ENCODE measurements at regions not wholly inside any gene's neighbourhood (a gene's known extent, or its start where the extent isn't known, plus 50 kb on each side); places are given as distances from the start of the nearest gene placed in this dataset.

DNA sequence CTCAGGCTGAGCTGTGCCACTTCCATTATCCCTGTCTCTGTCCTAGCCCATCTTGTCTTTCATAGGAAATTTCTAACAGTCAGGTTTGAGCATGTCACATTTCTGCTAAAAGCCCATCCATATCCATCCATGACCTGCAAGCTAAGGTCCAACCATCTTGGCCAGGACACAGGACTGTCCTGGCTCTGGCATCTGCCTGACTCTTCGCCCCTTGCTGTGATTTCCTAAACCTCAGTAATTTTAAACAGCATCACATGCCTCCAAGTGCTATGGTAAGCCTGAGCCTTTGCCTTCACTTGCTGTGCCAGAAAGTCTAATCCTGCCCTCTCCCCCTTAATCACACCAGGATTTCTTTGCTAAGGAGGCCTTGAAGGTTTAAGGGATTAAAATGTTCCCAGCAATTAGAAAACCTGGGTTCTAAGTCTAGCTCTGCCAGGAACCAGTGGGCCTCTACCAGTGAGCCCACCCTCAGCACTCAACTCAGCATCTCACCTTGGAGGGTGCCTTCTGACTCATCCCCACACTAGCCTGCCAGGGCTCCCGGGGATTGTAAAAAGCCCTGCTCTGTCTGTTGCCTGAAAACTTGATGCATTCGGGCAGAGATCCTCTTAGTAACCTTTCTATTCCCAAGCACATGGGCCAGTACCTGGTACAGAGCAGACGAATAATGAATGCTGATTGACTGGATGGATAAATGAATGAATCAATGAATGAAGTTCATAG lies 411.0 kb downstream of the LRATD1 start:
- H3K27ac Mint-ChIP-seq: no peak overlapping the region
- H3K4me3 Mint-ChIP-seq: no peak overlapping the region
- peaks cover 20% of the 10 kb centered on the region for H3K27me3 Mint-ChIP-seq
- no peak for ATAC-seq
- H3K9me3 Mint-ChIP-seq: no peaks in the 10 kb centered on the region
- no peak for DNase-seq
- peaks cover 6% of the 10 kb centered on the region for H3K4me1 Mint-ChIP-seq

DNA sequence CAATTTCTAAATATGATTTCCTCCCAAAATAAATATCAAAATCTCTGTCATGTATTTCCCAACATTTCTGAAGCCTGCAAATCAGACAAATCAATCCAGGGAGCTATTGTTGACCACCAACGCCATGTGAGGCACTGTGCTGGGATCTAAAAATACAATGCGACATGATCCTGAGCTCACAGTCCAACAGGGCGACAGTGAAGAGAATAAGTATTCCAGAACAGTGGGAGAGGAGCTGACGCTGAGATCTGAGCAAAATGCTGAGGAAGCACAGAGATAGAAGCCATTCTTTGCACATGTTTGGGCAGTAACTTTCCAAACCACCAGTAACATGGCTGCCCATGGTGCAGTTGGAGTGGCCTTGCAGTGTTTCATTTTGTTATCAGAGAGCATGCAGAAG lies 412.5 kb downstream of the LRATD1 start:
- Mint-ChIP-seq H3K4me1 (no peaks in the 10 kb centered on the region), H3K4me3 (no peak overlapping the region), H3K9me3 (no peaks in the 10 kb centered on the region), H3K27ac (no peak overlapping the region), H3K27me3 (peaks cover 20% of the 10 kb centered on the region)
- no peak for DNase-seq
- no peak for ATAC-seq

DNA sequence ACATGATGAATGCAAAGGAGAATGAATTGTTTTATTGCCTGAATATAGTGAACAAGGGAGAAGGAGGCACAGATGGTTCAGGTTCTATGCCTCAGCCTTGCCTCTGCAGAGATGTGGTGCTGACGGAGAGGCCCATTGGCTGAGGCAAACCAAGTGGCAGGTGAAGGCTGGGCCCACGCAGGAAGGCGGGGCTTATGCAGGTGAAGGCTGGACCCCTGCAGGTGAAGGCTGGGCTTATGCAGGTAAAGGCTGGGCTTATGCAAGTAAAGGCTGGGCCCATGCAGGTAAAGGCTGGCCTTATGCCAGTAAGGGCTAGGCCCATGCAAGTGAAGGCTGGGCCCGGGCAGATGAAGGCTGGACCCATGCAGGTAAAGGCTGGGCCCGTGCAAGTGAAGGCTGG lies 414.7 kb downstream of the LRATD1 start:
- ATAC-seq: no peak

DNA sequence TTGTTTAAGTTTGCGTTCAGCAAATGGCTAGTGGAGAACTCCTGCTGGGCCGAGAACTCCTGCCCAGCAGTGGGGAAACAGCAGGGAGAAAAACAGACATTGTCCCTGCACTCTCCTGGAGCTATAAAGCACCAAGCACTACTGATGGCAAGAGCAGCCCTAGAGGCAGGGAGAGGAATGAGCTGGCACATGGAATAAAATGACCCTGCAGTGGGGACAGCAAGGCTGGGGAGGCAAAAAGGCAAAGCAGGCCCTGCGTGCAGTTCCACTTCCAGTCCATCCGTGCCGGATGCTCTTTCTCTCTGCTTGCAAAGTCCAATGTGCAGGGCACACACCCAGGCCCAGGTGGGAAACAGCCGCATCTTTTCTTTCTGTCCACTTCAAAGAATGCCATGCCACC lies 415.5 kb downstream of the LRATD1 start:
- Mint-ChIP-seq H3K9me3 (no peaks in the 10 kb centered on the region), H3K4me3 (no peak overlapping the region), H3K4me1 (no peaks in the 10 kb centered on the region), H3K27ac (no peak overlapping the region), H3K27me3 (no peaks in the 10 kb centered on the region)
- ATAC-seq (no peak), DNase-seq (no peak)

More for the DNA sequence above, 414.7 kb downstream of the LRATD1 start:
- H3K4me3 Mint-ChIP-seq: no peak overlapping the region
- no peak overlapping the region for H3K27ac Mint-ChIP-seq
- H3K27me3 Mint-ChIP-seq: peaks cover 3% of the 10 kb centered on the region
- no peaks in the 10 kb centered on the region for H3K4me1 Mint-ChIP-seq
- no peak for DNase-seq
- no peaks in the 10 kb centered on the region for H3K9me3 Mint-ChIP-seq

DNA sequence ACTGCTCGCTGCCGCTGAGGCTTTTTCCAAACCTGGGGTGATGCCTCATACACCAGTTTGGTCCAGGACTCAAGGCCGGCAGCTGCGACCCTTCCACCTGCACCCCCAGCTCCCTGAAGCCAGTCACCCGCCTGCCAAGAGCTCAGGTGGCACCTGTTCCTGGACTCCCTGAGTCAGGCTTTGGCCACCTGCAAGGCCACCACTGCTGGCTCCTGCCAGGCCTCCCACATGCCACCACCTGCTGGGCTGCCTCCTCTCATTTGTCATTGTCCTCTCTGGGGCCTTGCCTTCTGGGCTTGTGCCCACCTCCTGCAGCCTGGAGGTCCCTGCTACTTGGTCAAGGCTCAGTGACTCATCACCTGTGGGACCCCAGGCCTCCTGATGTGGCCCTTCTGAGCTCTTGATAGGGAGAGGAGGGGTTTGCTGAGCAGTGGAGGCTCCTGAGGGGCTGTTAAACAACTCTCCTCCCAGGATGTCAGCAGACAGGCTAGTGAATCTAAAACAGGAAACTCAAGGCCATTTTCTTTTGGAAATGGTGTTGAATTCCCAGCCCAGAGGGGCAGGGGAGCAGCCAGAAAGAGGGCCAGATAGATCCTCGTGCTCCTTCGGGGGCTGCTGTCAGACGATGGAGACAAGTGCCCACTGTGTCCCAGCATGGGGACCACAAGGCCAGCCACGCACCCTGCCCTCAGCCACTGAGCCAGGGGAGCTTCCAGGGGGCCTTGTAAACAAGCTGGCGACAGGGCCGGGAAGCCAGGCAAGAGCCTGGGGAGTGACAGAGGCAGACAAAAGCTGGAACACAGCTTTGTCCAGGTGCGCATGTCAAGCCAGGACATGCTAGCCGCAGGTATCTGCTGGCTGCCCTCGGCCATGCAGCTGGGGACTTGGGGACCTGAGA lies 416.8 kb downstream of the LRATD1 start:
- no peak for ATAC-seq
- no peak for DNase-seq
- Mint-ChIP-seq H3K27me3 (no peaks in the 10 kb centered on the region), H3K4me3 (no peak overlapping the region), H3K4me1 (no peaks in the 10 kb centered on the region), H3K27ac (no peak overlapping the region), H3K9me3 (no peaks in the 10 kb centered on the region)

DNA sequence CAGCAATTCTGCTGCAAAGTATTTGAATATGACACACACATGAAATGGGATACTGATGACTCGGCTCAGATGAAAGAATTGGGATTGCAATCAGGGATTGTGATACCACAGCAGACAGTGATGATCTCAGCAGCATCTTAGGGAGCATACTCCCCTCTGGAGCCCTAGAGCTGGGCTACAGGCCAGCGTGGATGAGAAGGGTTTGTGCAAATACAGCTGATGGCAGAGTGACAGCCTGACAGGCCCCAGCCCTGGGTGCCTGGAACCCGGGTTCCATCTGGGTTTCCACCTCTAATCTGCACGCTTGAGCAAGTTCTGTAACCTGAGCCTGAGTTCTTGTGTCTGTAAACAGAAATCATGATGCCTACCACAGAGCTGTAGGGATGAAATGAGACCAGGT lies 418.0 kb downstream of the LRATD1 start:
- Mint-ChIP-seq H3K9me3 (no peaks in the 10 kb centered on the region), H3K4me3 (no peak overlapping the region), H3K27me3 (peaks cover 10% of the 10 kb centered on the region), H3K4me1 (no peaks in the 10 kb centered on the region), H3K27ac (no peak overlapping the region)
- ATAC-seq (no peak), DNase-seq (no peak)

DNA sequence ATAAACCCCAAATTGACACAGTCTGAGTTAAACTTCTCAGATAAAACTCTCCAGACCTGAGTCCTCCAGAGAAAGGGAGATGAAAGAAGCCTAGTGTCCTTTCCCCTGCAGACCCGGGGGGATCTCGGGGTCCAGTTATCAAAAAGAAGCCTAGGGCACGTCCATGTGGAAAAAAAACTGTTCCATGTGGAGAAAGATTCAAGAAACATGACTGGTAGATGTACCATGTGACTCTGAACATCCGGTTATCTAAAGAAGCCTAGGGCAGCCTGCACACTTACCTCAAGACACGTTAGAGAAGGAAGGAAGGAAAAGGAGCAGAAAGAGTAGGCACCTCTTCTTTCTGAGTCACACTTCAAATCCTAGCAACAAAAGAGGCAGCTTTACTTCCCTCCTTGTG lies 421.0 kb downstream of the LRATD1 start:
- no peak overlapping the region for H3K4me3 Mint-ChIP-seq
- H3K4me1 Mint-ChIP-seq: no peaks in the 10 kb centered on the region
- DNase-seq (no peak), ATAC-seq (no peak)
- H3K27me3 Mint-ChIP-seq: peaks cover 21% of the 10 kb centered on the region
- H3K9me3 Mint-ChIP-seq: no peaks in the 10 kb centered on the region
- H3K27ac Mint-ChIP-seq: no peak overlapping the region

DNA sequence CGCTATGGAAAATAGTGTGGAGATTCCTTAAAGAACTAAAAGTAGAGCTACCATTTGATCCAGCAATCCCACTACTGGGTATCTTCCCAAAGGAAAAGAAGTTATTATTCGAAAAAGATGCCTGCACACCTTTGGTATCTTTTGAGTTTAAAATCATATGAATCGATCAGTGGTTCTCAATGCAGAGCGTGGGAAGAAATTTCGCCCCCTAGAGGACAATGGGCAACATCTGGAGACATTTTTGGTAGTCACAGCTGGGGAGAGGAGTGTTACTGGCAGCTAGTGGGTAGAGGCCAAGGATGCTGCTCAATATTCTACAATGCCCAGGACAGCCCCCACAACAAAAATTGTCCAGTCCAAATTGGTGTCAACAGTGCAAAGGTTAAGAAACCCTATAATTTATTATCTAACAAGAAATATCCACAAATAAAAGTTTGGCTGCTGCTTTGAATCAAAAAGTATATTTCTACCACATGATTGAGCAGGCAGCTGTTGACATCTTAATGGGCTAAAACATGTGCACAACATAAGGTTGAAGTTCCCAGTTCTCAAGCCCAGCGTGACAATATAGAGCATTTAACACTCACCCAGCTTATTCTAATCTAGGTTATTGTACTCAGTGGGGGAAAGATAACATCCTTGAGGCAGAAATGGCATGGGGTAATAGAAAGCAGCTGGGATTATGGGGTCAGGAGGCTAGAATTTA lies 425.7 kb downstream of the LRATD1 start:
- DNase-seq: no peak
- no peaks in the 10 kb centered on the region for H3K4me1 Mint-ChIP-seq
- ATAC-seq: peak; percentile 45

DNA sequence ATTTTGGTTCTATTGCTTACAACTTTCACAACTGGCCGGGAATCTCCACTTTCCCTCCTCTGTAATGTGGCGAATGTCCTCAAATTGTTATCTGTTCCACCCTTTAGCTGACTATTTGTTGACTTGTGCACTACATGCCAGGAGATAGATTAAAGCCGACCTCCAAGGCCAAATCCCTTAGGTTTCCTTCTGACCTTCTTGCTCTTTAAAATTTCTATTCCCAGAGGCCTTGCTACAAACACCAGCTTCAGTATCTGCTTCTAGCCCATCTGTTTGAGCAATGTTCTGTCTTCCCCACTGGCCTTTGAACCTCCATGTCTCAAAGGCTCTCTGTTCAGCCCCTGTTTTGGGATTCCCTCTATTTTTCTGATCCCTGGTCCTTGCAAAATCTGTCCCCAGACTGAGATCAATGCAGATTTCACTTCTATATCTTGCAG lies 426.2 kb downstream of the LRATD1 start:
- H3K4me3 Mint-ChIP-seq: no peak overlapping the region

More for the DNA sequence above, 425.7 kb downstream of the LRATD1 start:
- Mint-ChIP-seq H3K9me3 (no peaks in the 10 kb centered on the region), H3K27me3 (peaks cover 38% of the 10 kb centered on the region), H3K27ac (no peak overlapping the region), H3K4me3 (no peak overlapping the region)

DNA sequence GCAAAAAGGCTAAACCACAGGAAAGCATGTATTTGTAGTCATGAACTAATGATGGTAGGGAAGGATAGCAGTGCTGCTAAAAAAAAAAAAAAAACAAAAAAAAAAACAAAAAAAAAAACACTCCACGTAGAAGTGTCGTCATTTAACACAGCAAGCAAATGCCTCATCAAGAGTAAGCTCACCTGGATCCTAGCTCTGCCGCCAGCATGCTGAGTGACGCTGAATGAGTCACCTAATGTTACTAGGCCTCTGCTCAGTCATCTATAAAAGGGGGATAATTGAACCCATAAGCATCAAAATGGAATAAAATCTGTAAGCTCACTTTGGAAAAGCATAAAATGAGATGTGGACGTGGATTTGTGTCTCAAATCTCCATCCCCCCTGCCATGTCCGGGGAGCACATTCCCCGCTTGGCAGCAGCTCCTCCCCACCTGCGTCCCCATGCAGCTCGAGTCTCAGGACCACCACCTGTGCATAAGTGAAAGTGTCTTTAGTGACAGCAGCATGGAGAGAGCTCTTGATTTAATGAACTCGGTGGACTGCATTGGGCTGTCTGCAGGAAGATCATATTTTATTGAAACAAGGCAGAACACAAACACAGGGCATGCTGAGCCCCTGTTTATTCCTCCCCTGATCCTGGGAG lies 427.5 kb downstream of the LRATD1 start:
- peaks cover 40% of the 10 kb centered on the region for H3K27me3 Mint-ChIP-seq
- ATAC-seq (no peak), DNase-seq (no peak)
- no peak overlapping the region for H3K27ac Mint-ChIP-seq
- no peak overlapping the region for H3K4me3 Mint-ChIP-seq
- no peaks in the 10 kb centered on the region for H3K4me1 Mint-ChIP-seq
- H3K9me3 Mint-ChIP-seq: peaks cover 0 to 7% of the 10 kb centered on the region in 2 donors

More for the DNA sequence above, 426.2 kb downstream of the LRATD1 start:
- peaks cover 0 to 3% of the 10 kb centered on the region in 2 donors for H3K9me3 Mint-ChIP-seq
- ATAC-seq: no peak
- H3K27ac Mint-ChIP-seq: no peak overlapping the region
- no peak for DNase-seq
- no peaks in the 10 kb centered on the region for H3K4me1 Mint-ChIP-seq
- H3K27me3 Mint-ChIP-seq: peaks cover 44% of the 10 kb centered on the region

DNA sequence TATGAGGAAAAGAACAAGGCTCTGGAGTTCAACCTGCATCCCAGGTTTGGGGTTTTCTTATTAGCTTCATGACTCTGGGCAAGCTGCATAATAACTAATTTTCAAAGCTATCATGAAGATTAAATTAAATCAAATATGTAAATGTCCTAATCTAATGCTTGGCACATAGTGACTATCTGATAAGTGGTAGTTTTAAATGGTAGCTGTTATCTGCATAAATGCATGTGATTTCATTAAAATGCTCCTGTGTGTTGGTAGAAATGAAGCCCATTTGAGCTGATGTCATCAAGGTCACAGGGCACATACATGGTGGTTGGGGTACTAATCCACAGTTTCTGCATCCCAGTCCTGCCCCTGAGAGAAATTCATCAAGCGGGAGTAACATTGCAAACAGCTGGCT lies 428.8 kb downstream of the LRATD1 start:
- DNase-seq: no peak
- H3K27me3 Mint-ChIP-seq: peaks cover 27% of the 10 kb centered on the region
- ATAC-seq: no peak
- H3K27ac Mint-ChIP-seq: no peak overlapping the region
- H3K9me3 Mint-ChIP-seq: peaks cover 2 to 14% of the 10 kb centered on the region in 2 donors
- no peaks in the 10 kb centered on the region for H3K4me1 Mint-ChIP-seq
- H3K4me3 Mint-ChIP-seq: no peak overlapping the region

DNA sequence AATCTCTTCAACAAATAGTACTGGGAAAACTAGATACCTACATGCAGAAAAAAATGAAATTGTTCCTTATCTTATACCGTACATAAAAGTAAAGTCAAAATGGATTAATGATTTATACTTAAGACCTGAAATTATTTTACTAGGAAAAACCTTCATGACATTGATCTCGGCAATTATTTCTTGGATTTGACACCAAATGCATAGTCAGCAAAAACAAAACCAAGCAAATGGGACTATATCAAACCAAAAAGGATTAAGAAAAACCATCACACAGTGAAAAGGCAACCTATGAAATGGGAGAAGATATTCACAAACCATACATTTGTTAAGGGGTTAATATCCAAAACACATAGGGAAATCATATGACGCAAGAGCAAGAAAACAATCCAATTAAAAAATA lies 433.6 kb downstream of the LRATD1 start:
- Mint-ChIP-seq H3K9me3 (peaks cover 7 to 14% of the 10 kb centered on the region in 2 donors), H3K4me1 (no peaks in the 10 kb centered on the region), H3K27ac (no peak overlapping the region), H3K4me3 (no peak overlapping the region), H3K27me3 (peaks cover 32% of the 10 kb centered on the region)
- ATAC-seq (no peak), DNase-seq (no peak)

DNA sequence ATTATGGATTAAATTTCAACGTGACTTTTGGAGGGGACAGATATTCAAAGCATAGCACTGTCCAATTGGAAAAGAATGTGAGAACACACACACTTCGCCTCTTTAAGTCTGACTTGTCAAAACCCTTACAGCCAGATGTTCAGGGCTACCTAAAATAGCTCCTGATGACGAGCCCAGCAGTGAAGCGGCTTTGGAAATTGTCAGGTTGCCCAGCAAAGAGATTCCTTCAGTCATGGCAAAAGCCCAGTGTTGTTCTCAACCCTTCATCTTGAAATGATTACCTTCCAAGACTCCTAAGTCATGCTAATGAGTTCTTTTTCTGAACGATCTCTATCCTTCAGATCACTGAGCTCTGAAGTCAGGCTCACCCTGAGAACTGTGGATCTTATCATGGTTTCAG lies 436.6 kb downstream of the LRATD1 start:
- Mint-ChIP-seq H3K4me3 (no peak overlapping the region), H3K27me3 (peaks cover 8% of the 10 kb centered on the region), H3K9me3 (peaks cover 7 to 8% of the 10 kb centered on the region in 2 donors), H3K4me1 (no peaks in the 10 kb centered on the region), H3K27ac (no peak overlapping the region)
- no peak for ATAC-seq
- no peak for DNase-seq

DNA sequence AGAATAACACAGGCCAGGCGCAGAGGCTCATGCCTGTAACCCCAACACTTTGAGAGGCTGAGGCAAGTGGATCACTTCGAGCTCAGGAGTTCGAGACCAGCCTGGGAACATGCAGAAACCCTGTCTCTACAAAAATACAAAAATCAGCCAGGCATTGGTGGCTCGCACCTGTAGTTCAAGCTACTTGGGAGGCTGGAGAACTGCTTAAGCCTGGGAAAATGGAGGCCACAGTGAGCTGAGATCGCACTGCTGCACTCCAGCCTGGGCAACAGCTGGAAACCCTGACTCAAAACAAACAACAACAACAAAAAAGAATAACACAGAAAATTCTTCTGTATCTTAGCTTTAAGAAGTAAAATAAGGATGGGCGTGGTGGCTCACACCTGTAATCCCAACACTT lies 440.3 kb downstream of the LRATD1 start:
- H3K27ac Mint-ChIP-seq: no peak overlapping the region
- H3K27me3 Mint-ChIP-seq: peaks cover 16% of the 10 kb centered on the region
- H3K4me1 Mint-ChIP-seq: no peaks in the 10 kb centered on the region
- peaks cover 0 to 8% of the 10 kb centered on the region in 2 donors for H3K9me3 Mint-ChIP-seq
- H3K4me3 Mint-ChIP-seq: no peak overlapping the region
- DNase-seq (no peak), ATAC-seq (no peak)

DNA sequence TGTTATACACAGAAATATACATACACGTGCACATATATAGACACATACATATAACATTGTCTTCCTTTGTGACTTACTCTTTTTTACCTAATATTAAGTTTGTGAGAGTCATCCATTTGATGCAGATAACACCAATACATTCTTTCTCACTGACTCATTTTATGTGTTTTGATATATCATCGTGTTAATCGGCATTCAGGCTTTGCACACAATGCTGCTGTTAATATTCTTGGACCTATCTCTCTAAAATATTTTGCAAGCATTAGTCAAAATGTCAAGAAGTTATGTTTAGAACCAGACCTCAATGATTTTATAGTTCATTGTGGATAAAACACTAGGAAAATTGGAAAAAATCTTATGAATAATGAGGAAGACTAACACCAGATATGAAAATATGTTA lies 441.1 kb downstream of the LRATD1 start:
- Mint-ChIP-seq H3K4me3 (no peak overlapping the region), H3K9me3 (peaks cover 0 to 8% of the 10 kb centered on the region in 2 donors), H3K27ac (no peak overlapping the region), H3K4me1 (no peaks in the 10 kb centered on the region), H3K27me3 (peaks cover 16% of the 10 kb centered on the region)
- DNase-seq: no peak
- ATAC-seq: no peak
